ENCODE measurements at regions not wholly inside any gene's neighbourhood (a gene's known extent, or its start where the extent isn't known, plus 50 kb on each side); places are given as distances from the start of the nearest gene placed in this dataset.

- no peaks in the 10 kb centered on the region for H3K4me1 Mint-ChIP-seq
- no peaks in the 10 kb centered on the region for H3K9me3 Mint-ChIP-seq
- ATAC-seq (no peak), DNase-seq (no peak)
- H3K4me3 Mint-ChIP-seq: no peak overlapping the region
- H3K36me3 Mint-ChIP-seq (ENCODE audit: low read depth): no peaks in the 10 kb centered on the region
- H3K27me3 Mint-ChIP-seq: no peaks in the 10 kb centered on the region
- no peak overlapping the region for H3K27ac Mint-ChIP-seq
These were observed 787.4 kb upstream of the GALNTL6 start for GRCh38 chr4:171025776-171026175.

DNA sequence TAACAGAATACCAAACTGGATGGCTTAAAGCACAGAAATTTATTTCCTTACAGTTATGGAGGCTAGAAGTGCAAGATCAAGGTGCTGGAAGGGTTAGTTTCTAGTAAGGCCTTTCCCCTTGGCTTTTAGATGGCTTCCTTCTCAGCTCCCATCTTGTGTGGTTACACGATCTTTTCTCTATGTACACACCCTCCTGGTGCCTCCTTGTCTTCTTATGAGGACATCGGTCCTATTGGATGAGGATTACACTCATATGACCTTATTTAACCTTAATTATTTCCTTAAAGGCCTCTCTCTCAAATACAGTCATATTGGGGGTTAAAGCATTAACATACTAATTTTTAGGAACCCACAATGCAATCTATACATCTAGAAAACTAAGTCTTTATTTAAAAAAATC, 787.9 kb upstream of the GALNTL6 start:
- Mint-ChIP-seq H3K27ac (no peak overlapping the region), H3K9me3 (no peaks in the 10 kb centered on the region), H3K27me3 (no peaks in the 10 kb centered on the region), H3K36me3 (ENCODE audit: low read depth) (no peaks in the 10 kb centered on the region), H3K4me3 (no peak overlapping the region), H3K4me1 (no peaks in the 10 kb centered on the region)
- no peak for ATAC-seq
- no peak for DNase-seq

DNA sequence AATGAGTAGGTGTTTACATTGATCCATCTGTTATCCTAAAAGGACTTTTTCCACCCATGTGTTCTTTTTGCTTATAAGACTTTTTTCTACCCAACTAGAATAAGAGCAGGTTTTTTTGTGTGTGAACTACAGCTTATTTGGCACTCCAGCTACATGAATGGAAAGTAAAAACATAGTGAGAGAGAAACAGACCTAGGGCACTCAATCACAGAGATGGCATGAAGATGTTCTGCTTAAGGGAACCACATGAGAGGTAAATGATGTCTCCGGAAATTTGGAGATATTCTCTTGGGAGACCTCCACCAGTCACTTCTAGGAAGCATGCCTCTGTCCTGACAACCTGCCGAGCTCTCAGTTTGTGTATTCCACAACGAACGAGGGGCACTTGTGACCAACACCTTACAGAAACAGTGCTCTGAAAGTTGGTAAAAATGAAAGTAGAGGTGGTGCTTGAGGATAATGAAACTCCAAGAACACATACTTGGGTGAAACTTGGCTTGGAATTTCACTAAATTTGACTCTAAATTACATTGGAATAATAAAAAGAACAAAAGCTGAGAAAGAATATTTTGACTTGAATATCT, 788.4 kb upstream of the GALNTL6 start:
- Mint-ChIP-seq H3K27me3 (no peaks in the 10 kb centered on the region), H3K27ac (no peak overlapping the region), H3K4me1 (no peaks in the 10 kb centered on the region), H3K36me3 (ENCODE audit: low read depth) (no peaks in the 10 kb centered on the region), H3K9me3 (no peaks in the 10 kb centered on the region), H3K4me3 (no peak overlapping the region)
- ATAC-seq: no peak
- no peak for DNase-seq

GRCh38 chr4:171022824-171023230, 790.4 kb upstream of the GALNTL6 start:
- no peaks in the 10 kb centered on the region for H3K9me3 Mint-ChIP-seq

GRCh38 chr4:171017593-171017992, 795.6 kb upstream of the GALNTL6 start:
- H3K27ac Mint-ChIP-seq: no peak overlapping the region
- H3K27me3 Mint-ChIP-seq: no peaks in the 10 kb centered on the region
- ATAC-seq (no peak), DNase-seq (no peak)
- no peaks in the 10 kb centered on the region for H3K36me3 Mint-ChIP-seq (ENCODE audit: low read depth)
- H3K9me3 Mint-ChIP-seq: peaks cover 3% of the 10 kb centered on the region
- H3K4me1 Mint-ChIP-seq: no peaks in the 10 kb centered on the region
- H3K4me3 Mint-ChIP-seq: no peak overlapping the region

More at GRCh38 chr4:171022824-171023230, 790.4 kb upstream of the GALNTL6 start:
- no peaks in the 10 kb centered on the region for H3K36me3 Mint-ChIP-seq (ENCODE audit: low read depth)
- no peaks in the 10 kb centered on the region for H3K27me3 Mint-ChIP-seq
- H3K4me3 Mint-ChIP-seq: no peak overlapping the region
- DNase-seq: no peak
- H3K27ac Mint-ChIP-seq: no peak overlapping the region
- ATAC-seq: no peak
- H3K4me1 Mint-ChIP-seq: no peaks in the 10 kb centered on the region

- H3K9me3 Mint-ChIP-seq: peaks cover 5% of the 10 kb centered on the region
- DNase-seq (no peak), ATAC-seq (no peak)
- no peak overlapping the region for H3K4me3 Mint-ChIP-seq
- H3K4me1 Mint-ChIP-seq: no peaks in the 10 kb centered on the region
- H3K36me3 Mint-ChIP-seq (ENCODE audit: low read depth): no peaks in the 10 kb centered on the region
- H3K27me3 Mint-ChIP-seq: no peaks in the 10 kb centered on the region
- H3K27ac Mint-ChIP-seq: no peak overlapping the region
These were observed 797.1 kb upstream of the GALNTL6 start for GRCh38 chr4:171016145-171016544.

GRCh38 chr4:171015441-171015840, 797.8 kb upstream of the GALNTL6 start:
- Mint-ChIP-seq H3K27me3 (no peaks in the 10 kb centered on the region), H3K4me3 (no peak overlapping the region), H3K27ac (no peak overlapping the region), H3K9me3 (peaks cover 9% of the 10 kb centered on the region), H3K36me3 (ENCODE audit: low read depth) (no peaks in the 10 kb centered on the region), H3K4me1 (no peaks in the 10 kb centered on the region)
- DNase-seq: no peak
- ATAC-seq: no peak

DNA sequence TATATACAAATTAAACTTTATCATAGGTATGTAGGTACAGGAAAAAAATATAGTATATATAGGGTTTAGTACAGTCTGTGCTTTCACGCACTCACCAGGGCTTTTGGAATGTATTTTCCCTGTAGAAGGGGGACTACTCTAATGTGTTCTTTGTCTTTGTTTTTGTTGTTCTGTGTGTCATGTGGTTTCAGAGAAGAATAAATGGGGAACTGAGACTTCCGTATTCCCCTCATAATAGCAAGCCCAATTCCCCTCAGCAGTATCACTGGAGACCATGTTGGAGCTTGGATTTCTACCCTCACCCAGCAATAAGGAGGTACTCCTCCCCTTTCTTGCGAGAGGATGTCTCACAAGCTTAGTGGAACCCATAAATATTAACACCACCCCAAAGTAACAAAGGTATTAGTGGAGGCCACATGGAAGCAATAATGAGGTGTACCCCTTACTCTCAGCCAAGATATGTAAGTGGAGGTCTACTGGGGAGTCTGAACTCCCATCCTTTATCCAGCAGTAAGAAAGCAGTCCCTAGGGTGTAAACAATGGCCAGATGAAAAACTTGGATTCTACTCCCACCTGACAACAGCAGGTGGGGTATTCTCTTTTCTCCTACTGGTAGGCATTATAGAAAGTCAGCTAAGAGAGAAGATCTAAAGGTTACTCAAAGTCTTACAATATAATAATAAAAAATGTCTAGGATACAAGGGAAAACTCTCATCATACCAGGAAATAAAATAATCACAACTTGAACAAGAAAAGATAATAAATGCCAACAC, 805.4 kb upstream of the GALNTL6 start:
- peaks cover 11% of the 10 kb centered on the region for H3K9me3 Mint-ChIP-seq
- no peaks in the 10 kb centered on the region for H3K36me3 Mint-ChIP-seq (ENCODE audit: low read depth)
- H3K4me1 Mint-ChIP-seq: no peaks in the 10 kb centered on the region
- H3K27ac Mint-ChIP-seq: no peak overlapping the region
- DNase-seq: no peak
- H3K4me3 Mint-ChIP-seq: no peak overlapping the region
- no peaks in the 10 kb centered on the region for H3K27me3 Mint-ChIP-seq
- no peak for ATAC-seq

DNA sequence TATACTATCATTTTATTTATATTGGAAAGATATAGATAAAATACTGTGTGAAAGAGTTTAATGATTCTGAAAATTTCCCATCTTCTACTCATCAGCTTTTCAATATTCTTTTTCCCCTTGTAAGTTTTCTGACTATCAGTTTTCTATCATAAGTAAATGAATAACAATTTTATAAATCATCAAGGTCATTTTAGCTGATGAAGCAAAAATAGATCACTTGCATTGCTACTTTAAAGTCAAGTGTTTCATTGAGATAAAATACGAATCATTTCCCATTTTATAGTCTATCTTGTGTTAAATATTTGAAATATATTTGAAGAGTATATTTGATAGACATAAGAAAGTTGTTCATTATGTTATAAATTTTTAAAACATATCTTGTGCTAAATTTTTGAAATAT, 811.0 kb upstream of the GALNTL6 start:
- Mint-ChIP-seq H3K27ac (no peak overlapping the region), H3K27me3 (no peaks in the 10 kb centered on the region), H3K9me3 (peaks cover 8% of the 10 kb centered on the region), H3K4me3 (no peak overlapping the region), H3K36me3 (ENCODE audit: low read depth) (no peaks in the 10 kb centered on the region), H3K4me1 (no peaks in the 10 kb centered on the region)
- no peak for ATAC-seq
- no peak for DNase-seq

DNA sequence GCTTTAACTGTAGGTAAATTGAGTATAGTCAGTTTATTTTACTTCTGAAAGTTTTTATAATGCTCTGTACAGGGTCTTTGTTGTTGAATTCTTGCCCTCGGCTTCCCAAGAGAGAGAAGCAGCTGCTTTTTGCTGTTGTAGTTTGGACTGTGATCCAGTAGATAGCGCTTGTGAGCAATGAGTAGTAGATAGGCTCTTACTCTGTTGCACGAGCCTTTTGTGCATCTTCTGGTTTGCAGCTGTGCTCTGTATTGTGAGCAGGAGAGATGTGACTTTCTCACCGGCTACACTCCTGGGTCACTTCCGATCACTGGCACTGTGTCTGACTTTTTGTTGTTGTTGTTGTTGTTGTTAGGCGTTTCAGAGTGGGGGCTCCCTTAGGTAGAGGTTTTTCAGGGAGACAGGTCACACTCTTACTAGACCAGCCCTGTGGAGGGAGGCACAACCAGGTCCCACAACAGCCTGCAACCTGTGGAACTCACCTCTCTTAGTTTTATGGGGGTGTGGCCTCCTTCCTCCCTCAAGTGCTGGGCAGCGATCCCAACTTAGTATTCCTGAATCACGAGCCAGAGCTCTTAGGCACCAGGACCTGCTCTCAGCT, 822.1 kb upstream of the GALNTL6 start:
- H3K27ac Mint-ChIP-seq: no peak overlapping the region
- H3K27me3 Mint-ChIP-seq: no peaks in the 10 kb centered on the region
- H3K4me3 Mint-ChIP-seq: no peak overlapping the region
- DNase-seq (no peak), ATAC-seq (no peak)
- H3K4me1 Mint-ChIP-seq: no peaks in the 10 kb centered on the region
- H3K9me3 Mint-ChIP-seq: peaks cover 9% of the 10 kb centered on the region
- H3K36me3 Mint-ChIP-seq (ENCODE audit: low read depth): no peaks in the 10 kb centered on the region

GRCh38 chr4:170988446-170988845, 824.8 kb upstream of the GALNTL6 start:
- H3K4me1 Mint-ChIP-seq: no peaks in the 10 kb centered on the region
- no peak overlapping the region for H3K27ac Mint-ChIP-seq
- H3K27me3 Mint-ChIP-seq: no peaks in the 10 kb centered on the region
- peaks cover 4% of the 10 kb centered on the region for H3K9me3 Mint-ChIP-seq
- H3K4me3 Mint-ChIP-seq: no peak overlapping the region
- H3K36me3 Mint-ChIP-seq (ENCODE audit: low read depth): no peaks in the 10 kb centered on the region
- ATAC-seq (no peak), DNase-seq (no peak)

GRCh38 chr4:170979736-170980135, 833.5 kb upstream of the GALNTL6 start:
- Mint-ChIP-seq H3K27me3 (no peaks in the 10 kb centered on the region), H3K9me3 (no peaks in the 10 kb centered on the region)
- no peak for DNase-seq

DNA sequence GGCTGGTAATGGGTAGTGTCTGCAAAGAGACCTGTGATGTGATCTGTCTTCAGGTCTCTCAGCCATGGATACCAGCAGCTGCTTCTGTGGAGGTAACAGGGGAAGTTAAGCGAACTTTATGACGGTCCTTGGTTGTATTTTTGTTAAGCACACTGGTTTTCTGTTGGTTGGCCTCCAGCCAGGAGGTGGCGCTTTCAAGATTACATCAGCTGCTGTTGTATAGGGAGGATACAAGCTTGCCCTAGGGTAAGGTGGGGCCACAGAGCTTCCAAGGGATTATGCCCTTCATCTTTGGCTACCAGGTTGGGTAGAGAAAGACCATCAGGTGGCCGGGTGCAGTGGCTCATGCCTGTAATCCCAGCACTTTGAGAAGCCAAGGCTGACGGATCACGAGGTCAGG, 834.2 kb upstream of the GALNTL6 start:
- Mint-ChIP-seq H3K36me3 (ENCODE audit: low read depth) (no peaks in the 10 kb centered on the region), H3K9me3 (no peaks in the 10 kb centered on the region), H3K4me1 (no peaks in the 10 kb centered on the region), H3K27ac (no peak overlapping the region), H3K27me3 (no peaks in the 10 kb centered on the region), H3K4me3 (no peak overlapping the region)
- ATAC-seq: no peak
- no peak for DNase-seq

More at GRCh38 chr4:170979736-170980135, 833.5 kb upstream of the GALNTL6 start:
- ATAC-seq: no peak
- H3K36me3 Mint-ChIP-seq (ENCODE audit: low read depth): no peaks in the 10 kb centered on the region
- H3K4me1 Mint-ChIP-seq: no peaks in the 10 kb centered on the region
- H3K27ac Mint-ChIP-seq: no peak overlapping the region
- no peak overlapping the region for H3K4me3 Mint-ChIP-seq

GRCh38 chr4:170949084-170949483, 859.3 kb upstream of the AADAT start:
- Mint-ChIP-seq H3K27me3 (no peaks in the 10 kb centered on the region), H3K36me3 (ENCODE audit: low read depth) (no peaks in the 10 kb centered on the region), H3K4me1 (no peaks in the 10 kb centered on the region), H3K27ac (no peak overlapping the region), H3K9me3 (peaks cover 9% of the 10 kb centered on the region), H3K4me3 (no peak overlapping the region)
- no peak for ATAC-seq
- no peak for DNase-seq

DNA sequence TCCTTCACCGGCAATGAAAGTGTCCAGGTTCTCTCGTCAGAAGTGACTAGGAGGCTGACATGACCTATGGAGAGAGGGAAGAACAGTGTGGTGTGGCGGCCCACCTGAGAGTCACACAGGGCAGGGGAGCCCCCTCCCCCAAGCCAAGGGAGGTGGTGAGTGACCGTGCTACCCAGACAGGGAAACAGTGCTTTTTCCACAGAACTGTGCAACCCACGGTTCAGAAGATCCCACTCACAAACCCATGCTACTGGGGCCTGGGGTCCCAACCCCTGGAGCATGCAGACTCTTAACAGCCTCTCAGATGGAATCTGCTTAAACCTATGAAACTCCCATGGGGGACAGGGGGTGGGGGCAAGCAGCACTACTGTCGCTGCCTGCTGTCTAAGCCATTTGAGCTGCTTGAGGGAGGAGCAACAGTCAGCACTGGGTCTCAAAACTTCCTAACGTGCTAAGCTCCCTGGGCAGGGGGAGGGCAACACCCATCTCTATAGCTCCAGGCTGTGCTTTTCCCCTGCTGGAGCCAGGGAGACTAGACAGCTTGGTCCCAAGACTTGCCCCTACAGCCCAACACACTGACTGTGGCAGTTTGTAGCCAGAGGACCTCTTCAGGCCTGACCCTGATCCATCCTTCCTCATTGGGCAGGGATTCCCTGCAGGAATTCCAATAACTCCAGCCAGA, 850.4 kb upstream of the AADAT start:
- H3K4me1 Mint-ChIP-seq: no peaks in the 10 kb centered on the region
- no peak overlapping the region for H3K4me3 Mint-ChIP-seq
- no peaks in the 10 kb centered on the region for H3K36me3 Mint-ChIP-seq (ENCODE audit: low read depth)
- ATAC-seq (peak; percentile 15), DNase-seq (no peak)
- H3K9me3 Mint-ChIP-seq: peaks cover 20% of the 10 kb centered on the region
- H3K27me3 Mint-ChIP-seq: no peaks in the 10 kb centered on the region
- no peak overlapping the region for H3K27ac Mint-ChIP-seq

All from activated naive CD8-positive, alpha-beta T cell treated with anti-CD3 and anti-CD28 coated beads, Interleukin-2, amount 50 U/mL, for 24 hours (primary cell).